ENCODE measurements at regions not wholly inside any gene's neighbourhood (a gene's known extent, or its start where the extent isn't known, plus 50 kb on each side); places are given as distances from the start of the nearest gene placed in this dataset.

DNA sequence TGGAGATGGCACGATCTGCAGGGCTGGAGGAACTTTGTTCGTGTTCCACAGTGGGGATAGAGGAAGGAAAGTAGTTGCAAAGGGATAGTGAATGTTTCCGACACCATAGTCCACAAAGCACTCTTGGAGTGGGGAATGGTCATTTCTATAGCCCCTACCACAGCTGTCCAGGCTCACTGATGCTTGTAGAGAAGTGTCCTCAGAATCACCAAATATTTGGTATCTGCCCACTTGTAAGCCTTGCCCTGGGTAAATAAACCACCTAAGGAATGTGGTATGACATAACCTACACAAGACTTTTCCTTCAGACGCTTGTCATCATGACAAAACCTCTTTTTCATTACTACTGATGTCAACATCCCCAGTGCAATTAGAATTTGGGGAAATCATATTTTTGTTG is 686.5 kb upstream of the ARGLU1 start:
- Histone ChIP-seq H3K4me3 (ENCODE audit: low read length in 2 of 2) (no peak overlapping the region), H3K9me3 (ENCODE audit: control insufficient read depth in 2 of 2, insufficient read depth in 1 of 2, low read length in 1 of 2) (no peaks in the 10 kb centered on the region), H3K27me3 (ENCODE audit: control insufficient read depth in 2 of 2, insufficient read depth in 1 of 2, low read length in 1 of 2) (no peaks in the 10 kb centered on the region), H3K4me1 (ENCODE audit: control insufficient read depth in 2 of 2, insufficient read depth in 2 of 2, low read length in 2 of 2) (no peaks in the 10 kb centered on the region), H3K36me3 (ENCODE audit: control insufficient read depth in 2 of 2, insufficient read depth in 2 of 2, low read length in 1 of 2) (no peaks in the 10 kb centered on the region), H3K27ac (ENCODE audit: low read depth in 1 of 2, low read length in 1 of 2) (no peak overlapping the region)
- WGBS, result 93% methylated on average over 4 of the region's 4 CpGs
- DNase-seq (ENCODE audit: low read depth in 6 of 9, low spot score in 9 of 9), result no peak

DNA sequence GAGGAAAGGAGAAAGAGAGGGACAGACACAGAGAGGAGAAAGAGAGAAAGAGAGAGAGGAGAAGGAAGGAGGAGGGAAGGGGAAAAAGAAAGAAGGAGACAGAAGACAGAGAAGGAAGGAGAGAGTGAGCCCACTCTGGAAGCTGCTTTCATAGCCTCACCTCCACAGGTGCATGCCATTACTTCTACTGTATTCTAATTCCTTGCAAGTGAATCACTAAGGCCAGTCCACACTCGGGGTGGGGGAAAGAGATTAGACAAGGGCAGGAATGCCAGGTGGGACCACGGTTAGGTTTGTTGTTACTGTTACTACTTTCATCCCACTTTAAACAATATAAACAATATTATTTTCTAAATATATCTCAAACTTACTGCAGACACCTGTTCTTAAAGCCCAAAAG is 684.5 kb upstream of the ARGLU1 start:
- Histone ChIP-seq H3K9me3 (ENCODE audit: control insufficient read depth in 2 of 2, insufficient read depth in 1 of 2, low read length in 1 of 2) (no peaks in the 10 kb centered on the region), H3K27me3 (ENCODE audit: control insufficient read depth in 2 of 2, insufficient read depth in 1 of 2, low read length in 1 of 2) (no peaks in the 10 kb centered on the region), H3K27ac (ENCODE audit: low read depth in 1 of 2, low read length in 1 of 2) (no peak overlapping the region), H3K4me3 (ENCODE audit: low read length in 2 of 2) (no peak overlapping the region), H3K36me3 (ENCODE audit: control insufficient read depth in 2 of 2, insufficient read depth in 2 of 2, low read length in 1 of 2) (no peaks in the 10 kb centered on the region), H3K4me1 (ENCODE audit: control insufficient read depth in 2 of 2, insufficient read depth in 2 of 2, low read length in 2 of 2) (no peaks in the 10 kb centered on the region)
- WGBS, result 78% methylated on average over 2 of the region's 2 CpGs
- no peak for DNase-seq (ENCODE audit: low read depth in 6 of 9, low spot score in 9 of 9)

DNA sequence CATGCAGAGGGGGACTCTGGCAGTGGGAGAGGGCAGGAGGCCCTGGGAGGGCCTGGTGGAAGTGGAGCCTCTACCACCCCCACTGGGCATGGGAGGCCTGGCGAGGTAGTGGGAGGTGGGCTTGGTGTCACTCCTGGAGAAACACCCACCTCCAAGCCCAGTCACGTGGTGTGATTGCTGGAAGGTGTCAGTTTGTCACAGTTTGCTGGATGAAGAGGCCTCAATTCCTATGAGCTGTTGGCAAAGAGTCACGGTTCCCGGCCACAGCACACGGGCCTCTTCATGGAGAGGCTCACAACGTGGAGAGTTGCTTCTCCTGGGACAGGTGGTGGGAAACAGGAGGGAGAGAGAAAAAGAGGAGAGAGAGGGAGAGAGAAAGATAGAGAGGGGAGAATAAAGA is 684.1 kb upstream of the ARGLU1 start:
- WGBS, result 73% methylated on average over 6 of the region's 6 CpGs
- Histone ChIP-seq H3K4me3 (ENCODE audit: low read length in 2 of 2) (no peak overlapping the region), H3K27me3 (ENCODE audit: control insufficient read depth in 2 of 2, insufficient read depth in 1 of 2, low read length in 1 of 2) (no peaks in the 10 kb centered on the region), H3K4me1 (ENCODE audit: control insufficient read depth in 2 of 2, insufficient read depth in 2 of 2, low read length in 2 of 2) (no peaks in the 10 kb centered on the region), H3K9me3 (ENCODE audit: control insufficient read depth in 2 of 2, insufficient read depth in 1 of 2, low read length in 1 of 2) (no peaks in the 10 kb centered on the region), H3K36me3 (ENCODE audit: control insufficient read depth in 2 of 2, insufficient read depth in 2 of 2, low read length in 1 of 2) (no peaks in the 10 kb centered on the region), H3K27ac (ENCODE audit: low read depth in 1 of 2, low read length in 1 of 2) (no peak overlapping the region)
- no peak for DNase-seq (ENCODE audit: low read depth in 6 of 9, low spot score in 9 of 9)

DNA sequence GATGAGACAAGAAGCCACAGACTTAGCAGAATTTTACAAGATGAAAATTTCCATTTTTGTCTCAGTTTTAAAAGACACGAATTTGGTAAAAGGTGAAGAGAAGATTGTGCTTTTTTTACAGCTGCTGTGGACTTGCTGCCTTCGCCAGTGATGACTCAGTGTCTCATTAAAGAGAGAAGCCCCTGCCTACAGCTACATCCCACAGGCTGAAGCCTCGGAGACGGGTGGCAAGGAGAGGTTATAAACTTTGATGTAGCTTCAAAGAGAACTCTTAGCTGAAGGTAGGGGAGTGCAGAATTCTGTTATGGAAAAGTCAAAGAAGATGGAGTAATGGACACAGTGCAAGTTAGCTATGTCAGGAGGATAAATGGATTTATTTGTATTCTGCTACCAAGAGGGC is 683.4 kb upstream of the ARGLU1 start:
- Histone ChIP-seq H3K36me3 (ENCODE audit: control insufficient read depth in 2 of 2, insufficient read depth in 2 of 2, low read length in 1 of 2) (no peaks in the 10 kb centered on the region), H3K27ac (ENCODE audit: low read depth in 1 of 2, low read length in 1 of 2) (no peak overlapping the region), H3K4me1 (ENCODE audit: control insufficient read depth in 2 of 2, insufficient read depth in 2 of 2, low read length in 2 of 2) (no peaks in the 10 kb centered on the region), H3K9me3 (ENCODE audit: control insufficient read depth in 2 of 2, insufficient read depth in 1 of 2, low read length in 1 of 2) (no peaks in the 10 kb centered on the region), H3K27me3 (ENCODE audit: control insufficient read depth in 2 of 2, insufficient read depth in 1 of 2, low read length in 1 of 2) (no peaks in the 10 kb centered on the region), H3K4me3 (ENCODE audit: low read length in 2 of 2) (no peak overlapping the region)
- no peak for DNase-seq (ENCODE audit: low read depth in 6 of 9, low spot score in 9 of 9)
- WGBS, result 88% methylated on average over 4 of the region's 4 CpGs

DNA sequence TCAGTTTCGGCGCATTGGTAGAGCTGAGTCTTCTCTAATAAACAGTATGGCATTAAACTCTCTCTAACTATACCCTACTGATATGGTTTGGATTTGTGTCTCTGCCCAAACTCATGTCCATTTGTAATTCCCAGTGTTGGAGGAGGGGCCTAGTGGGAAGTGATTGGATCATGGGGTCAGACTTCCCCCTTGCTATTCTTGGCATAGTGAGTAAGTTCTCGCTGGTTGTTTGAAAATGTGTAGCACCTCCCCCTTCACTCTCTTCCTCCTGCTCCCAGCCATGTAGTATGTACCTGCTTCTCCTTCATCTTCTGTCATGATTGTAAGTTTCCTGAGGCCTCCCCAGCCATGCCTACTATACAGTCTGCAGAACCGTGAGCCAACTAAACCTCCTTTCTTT is 682.7 kb upstream of the ARGLU1 start:
- no peak overlapping the region for H3K4me3 ChIP-seq (ENCODE audit: low read length in 2 of 2)
- H3K27me3 ChIP-seq (ENCODE audit: control insufficient read depth in 2 of 2, insufficient read depth in 1 of 2, low read length in 1 of 2), result no peaks in the 10 kb centered on the region
- no peaks in the 10 kb centered on the region for H3K36me3 ChIP-seq (ENCODE audit: control insufficient read depth in 2 of 2, insufficient read depth in 2 of 2, low read length in 1 of 2)
- H3K27ac ChIP-seq (ENCODE audit: low read depth in 1 of 2, low read length in 1 of 2), result no peak overlapping the region
- H3K4me1 ChIP-seq (ENCODE audit: control insufficient read depth in 2 of 2, insufficient read depth in 2 of 2, low read length in 2 of 2), result no peaks in the 10 kb centered on the region
- DNase-seq (ENCODE audit: low read depth in 6 of 9, low spot score in 9 of 9), result no peak
- no peaks in the 10 kb centered on the region for H3K9me3 ChIP-seq (ENCODE audit: control insufficient read depth in 2 of 2, insufficient read depth in 1 of 2, low read length in 1 of 2)
- 76% methylated on average over 4 of the region's 4 CpGs for WGBS

DNA sequence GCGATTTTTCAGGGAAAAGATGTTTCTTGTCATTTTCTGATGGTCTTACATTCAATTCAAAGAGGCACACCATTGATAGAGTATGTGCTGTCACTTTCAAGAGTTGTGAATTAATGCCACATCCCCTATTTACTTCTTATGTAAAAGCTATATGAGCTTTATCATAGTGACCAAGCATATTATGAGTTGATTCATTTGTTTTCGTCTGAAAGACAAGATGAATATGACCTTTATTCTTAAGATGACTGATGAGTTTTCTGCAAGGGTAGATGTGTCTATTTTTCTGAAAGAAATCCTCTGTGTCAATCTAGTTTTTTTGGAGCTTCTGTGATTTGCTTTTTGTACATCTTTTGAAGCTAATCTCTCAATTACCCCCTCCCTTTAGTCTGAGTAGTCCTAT is 676.3 kb upstream of the ARGLU1 start:
- DNase-seq (ENCODE audit: low read depth in 6 of 9, low spot score in 9 of 9), result no peak
- H3K27ac ChIP-seq (ENCODE audit: low read depth in 1 of 2, low read length in 1 of 2), result no peak overlapping the region
- no peaks in the 10 kb centered on the region for H3K36me3 ChIP-seq (ENCODE audit: control insufficient read depth in 2 of 2, insufficient read depth in 2 of 2, low read length in 1 of 2)
- H3K9me3 ChIP-seq (ENCODE audit: control insufficient read depth in 2 of 2, insufficient read depth in 1 of 2, low read length in 1 of 2), result no peaks in the 10 kb centered on the region
- no peaks in the 10 kb centered on the region for H3K27me3 ChIP-seq (ENCODE audit: control insufficient read depth in 2 of 2, insufficient read depth in 1 of 2, low read length in 1 of 2)
- WGBS, result 87% methylated on average over 2 of the region's 2 CpGs
- no peak overlapping the region for H3K4me3 ChIP-seq (ENCODE audit: low read length in 2 of 2)
- no peaks in the 10 kb centered on the region for H3K4me1 ChIP-seq (ENCODE audit: control insufficient read depth in 2 of 2, insufficient read depth in 2 of 2, low read length in 2 of 2)

DNA sequence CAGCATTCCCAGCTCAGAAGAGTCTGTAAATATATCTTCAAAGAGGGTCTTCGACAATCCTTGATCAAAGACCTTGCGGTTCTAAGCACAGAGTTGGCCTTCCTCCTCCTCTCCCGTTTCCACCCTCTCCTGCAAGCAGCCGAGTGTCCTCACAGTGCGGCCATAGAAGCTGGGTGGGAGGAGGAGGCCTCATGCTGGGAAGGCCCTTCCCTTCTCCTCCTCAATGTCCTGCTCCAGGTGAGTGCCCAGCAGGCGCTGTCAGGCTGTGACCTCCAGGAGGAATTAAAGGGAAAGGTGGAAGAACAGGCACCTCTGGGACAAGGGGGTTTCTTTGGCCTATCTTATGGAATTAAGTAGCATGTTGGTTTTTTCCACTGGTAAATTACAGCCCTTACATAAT is 674.2 kb upstream of the ARGLU1 start:
- 85% methylated on average over 6 of the region's 6 CpGs for WGBS
- Histone ChIP-seq H3K4me3 (ENCODE audit: low read length in 2 of 2) (no peak overlapping the region), H3K9me3 (ENCODE audit: control insufficient read depth in 2 of 2, insufficient read depth in 1 of 2, low read length in 1 of 2) (no peaks in the 10 kb centered on the region), H3K27me3 (ENCODE audit: control insufficient read depth in 2 of 2, insufficient read depth in 1 of 2, low read length in 1 of 2) (no peaks in the 10 kb centered on the region), H3K27ac (ENCODE audit: low read depth in 1 of 2, low read length in 1 of 2) (no peak overlapping the region), H3K36me3 (ENCODE audit: control insufficient read depth in 2 of 2, insufficient read depth in 2 of 2, low read length in 1 of 2) (no peaks in the 10 kb centered on the region), H3K4me1 (ENCODE audit: control insufficient read depth in 2 of 2, insufficient read depth in 2 of 2, low read length in 2 of 2) (no peaks in the 10 kb centered on the region)
- DNase-seq (ENCODE audit: low read depth in 6 of 9, low spot score in 9 of 9), result no peak

DNA sequence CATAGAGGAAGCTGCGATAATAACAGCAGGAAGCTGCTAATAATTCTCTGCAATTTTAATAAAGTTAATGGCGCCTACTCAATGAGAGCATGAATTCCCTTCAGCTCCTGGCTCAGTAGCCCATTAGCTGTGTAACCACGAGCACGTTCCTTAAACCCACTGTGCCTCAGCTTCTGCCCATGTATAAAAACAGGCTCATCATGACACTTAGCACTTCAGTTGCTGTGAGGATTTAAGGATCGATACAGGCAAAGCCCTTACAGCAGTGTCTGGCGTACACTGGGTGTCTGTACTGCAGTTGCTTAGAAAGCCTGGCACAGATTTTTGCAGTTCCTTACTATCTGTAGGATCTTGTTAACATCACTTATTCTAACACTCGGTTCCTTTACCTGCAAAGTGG is 673.4 kb upstream of the ARGLU1 start:
- Histone ChIP-seq H3K27ac (ENCODE audit: low read depth in 1 of 2, low read length in 1 of 2) (no peak overlapping the region), H3K9me3 (ENCODE audit: control insufficient read depth in 2 of 2, insufficient read depth in 1 of 2, low read length in 1 of 2) (no peaks in the 10 kb centered on the region)
- 92% methylated on average over 7 of the region's 7 CpGs for WGBS

DNA sequence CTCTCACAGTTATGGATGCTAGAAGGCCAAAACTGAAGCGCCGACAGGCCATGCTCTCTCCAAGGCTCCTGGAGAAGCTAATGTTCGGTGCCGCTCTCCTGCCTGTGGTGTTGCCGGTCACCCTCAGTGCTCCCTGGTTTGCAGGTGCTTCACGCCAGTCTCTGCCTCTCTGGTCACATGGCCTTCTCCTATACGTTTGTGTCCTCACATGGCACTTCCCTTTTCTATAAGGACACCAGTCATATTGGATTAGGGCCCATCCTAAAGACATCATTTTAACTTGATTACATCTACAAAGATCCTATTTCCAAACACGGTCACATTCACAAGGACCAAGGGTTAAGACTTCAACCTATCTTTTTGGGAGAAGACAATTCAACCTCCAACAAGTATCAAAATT is 671.3 kb upstream of the ARGLU1 start:
- no peaks in the 10 kb centered on the region for H3K36me3 ChIP-seq (ENCODE audit: control insufficient read depth in 2 of 2, insufficient read depth in 2 of 2, low read length in 1 of 2)
- H3K4me1 ChIP-seq (ENCODE audit: control insufficient read depth in 2 of 2, insufficient read depth in 2 of 2, low read length in 2 of 2), result no peaks in the 10 kb centered on the region
- no peaks in the 10 kb centered on the region for H3K9me3 ChIP-seq (ENCODE audit: control insufficient read depth in 2 of 2, insufficient read depth in 1 of 2, low read length in 1 of 2)
- H3K4me3 ChIP-seq (ENCODE audit: low read length in 2 of 2), result no peak overlapping the region
- 86% methylated on average over 8 of the region's 8 CpGs for WGBS
- H3K27me3 ChIP-seq (ENCODE audit: control insufficient read depth in 2 of 2, insufficient read depth in 1 of 2, low read length in 1 of 2), result no peaks in the 10 kb centered on the region
- DNase-seq (ENCODE audit: low read depth in 6 of 9, low spot score in 9 of 9), result no peak
- H3K27ac ChIP-seq (ENCODE audit: low read depth in 1 of 2, low read length in 1 of 2), result no peak overlapping the region

More for the DNA sequence above, 673.4 kb upstream of the ARGLU1 start:
- H3K4me3 ChIP-seq (ENCODE audit: low read length in 2 of 2), result no peak overlapping the region
- no peaks in the 10 kb centered on the region for H3K4me1 ChIP-seq (ENCODE audit: control insufficient read depth in 2 of 2, insufficient read depth in 2 of 2, low read length in 2 of 2)
- no peaks in the 10 kb centered on the region for H3K36me3 ChIP-seq (ENCODE audit: control insufficient read depth in 2 of 2, insufficient read depth in 2 of 2, low read length in 1 of 2)
- DNase-seq (ENCODE audit: low read depth in 6 of 9, low spot score in 9 of 9), result no peak
- H3K27me3 ChIP-seq (ENCODE audit: control insufficient read depth in 2 of 2, insufficient read depth in 1 of 2, low read length in 1 of 2), result no peaks in the 10 kb centered on the region
